NCI-H345 (cell line): ENCODE measurements at regions not wholly inside any gene's neighbourhood (a gene's known extent, or its start where the extent isn't known, plus 50 kb on each side); places are given as distances from the start of the nearest gene placed in this dataset.

ENCODE experiments used
- DNase-seq: peaks from one replicate; lab custom pipeline; 2025; lab: John Stamatoyannopoulos, UW

- DNase-seq: no peak
Observed at GRCh38 chr13:61765940-61766666, 350.5 kb upstream of the PCDH20 start.

- DNase-seq: no peak
Observed at GRCh38 chr13:61765181-61765742, 349.6 kb upstream of the PCDH20 start.

GRCh38 chr13:61761690-61762089, 346.0 kb upstream of the PCDH20 start:
- no peak for DNase-seq

GRCh38 chr13:61760102-61760501, 344.5 kb upstream of the PCDH20 start:
- no peak for DNase-seq

GRCh38 chr13:61756031-61756430, 340.4 kb upstream of the PCDH20 start:
- DNase-seq: no peak

GRCh38 chr13:61751039-61751438, 335.4 kb upstream of the PCDH20 start:
- DNase-seq: no peak

GRCh38 chr13:61738236-61738750, 322.6 kb upstream of the PCDH20 start:
- no peak for DNase-seq

GRCh38 chr13:61734683-61735082, 319.0 kb upstream of the PCDH20 start:
- no peak for DNase-seq

- peak; percentile 63 for DNase-seq
Observed at GRCh38 chr13:61728471-61728870, 312.8 kb upstream of the PCDH20 start.

- DNase-seq: no peak
Observed at GRCh38 chr13:61727767-61728166, 312.1 kb upstream of the PCDH20 start.

- no peak for DNase-seq
Observed at GRCh38 chr13:61725806-61726205, 310.2 kb upstream of the PCDH20 start.

GRCh38 chr13:61722119-61722518, 306.5 kb upstream of the PCDH20 start:
- DNase-seq: no peak

GRCh38 chr13:61712621-61713020, 297.0 kb upstream of the PCDH20 start:
- no peak for DNase-seq

GRCh38 chr13:61709258-61709657, 293.6 kb upstream of the PCDH20 start:
- DNase-seq: no peak

GRCh38 chr13:61706899-61707298, 291.2 kb upstream of the PCDH20 start:
- no peak for DNase-seq

- no peak for DNase-seq
Observed at GRCh38 chr13:61700620-61701019, 285.0 kb upstream of the PCDH20 start.

- no peak for DNase-seq
Observed at GRCh38 chr13:61700181-61700580, 284.5 kb upstream of the PCDH20 start.

- DNase-seq: no peak
Observed at GRCh38 chr13:61696676-61697075, 281.0 kb upstream of the PCDH20 start.

- DNase-seq: no peak
Observed at GRCh38 chr13:61695147-61695546, 279.5 kb upstream of the PCDH20 start.

- DNase-seq: no peak
Observed at GRCh38 chr13:61692691-61693090, 277.0 kb upstream of the PCDH20 start.

- DNase-seq: peak; percentile 10
Observed at GRCh38 chr13:61685682-61686012, 270.0 kb upstream of the PCDH20 start.

- no peak for DNase-seq
Observed at GRCh38 chr13:61684976-61685681, 269.5 kb upstream of the PCDH20 start.

- DNase-seq: no peak
Observed at GRCh38 chr13:61672756-61673155, 257.1 kb upstream of the PCDH20 start.
